Calu3 (cell line): ENCODE measurements at regions not wholly inside any gene's neighbourhood (a gene's known extent, or its start where the extent isn't known, plus 50 kb on each side); places are given as distances from the start of the nearest gene placed in this dataset.
A peak's percentile ranks its signal among the peaks of the same experiment; 100 is the strongest.

Experiments used
- BruUV-seq: library from RNA; stranded (reverse); fragments of 400-500 nt; replicated peaks from 2 replicates; lab custom pipeline; 2021; lab: Mats Ljungman, UMichigan
- CTCF ChIA-PET: fragments of 300-600 bp; sonication (Branson Sonifier 250); formaldehyde crosslinking; loops from one replicate; lab custom pipeline; 2022; ENCODE audit warnings: antibody characterized with exemption; lab: Charles Lee
- DNase-seq: peaks from one replicate; pipeline ENCODE4 v3.0.0; 2022
- H3K27ac Mint-ChIP-seq: one replicate; pipeline ENCODE4 v1.8.0; 2022; ENCODE audit warnings: mixed read lengths; ENCODE audit not compliant: unreplicated experiment
- H3K27me3 Mint-ChIP-seq: one replicate; pipeline ENCODE4 v1.8.0; 2022; ENCODE audit warnings: mixed read lengths; ENCODE audit not compliant: unreplicated experiment
- H3K36me3 Mint-ChIP-seq: one replicate; pipeline ENCODE4 v1.8.0; 2022; ENCODE audit warnings: mild to moderate bottlenecking, moderate library complexity, mixed read lengths; ENCODE audit not compliant: insufficient read depth, unreplicated experiment
- H3K4me1 Mint-ChIP-seq: one replicate; pipeline ENCODE4 v1.8.0; 2022; ENCODE audit warnings: mild to moderate bottlenecking, low read depth, mixed read lengths; ENCODE audit not compliant: unreplicated experiment
- H3K4me3 Mint-ChIP-seq: one replicate; pipeline ENCODE4 v1.8.0; 2022; ENCODE audit warnings: mild to moderate bottlenecking, low read depth, moderate library complexity, mixed read lengths; ENCODE audit not compliant: unreplicated experiment
- H3K9me3 Mint-ChIP-seq: one replicate; pipeline ENCODE4 v1.8.0; 2022; ENCODE audit warnings: low read depth, mixed read lengths; ENCODE audit not compliant: unreplicated experiment
- intact Hi-C: fragments of 100-400 bp; cut with micrococcal nuclease; formaldehyde crosslinking; loops from one replicate; pipeline ENCODE4 v1.10.0; 2022; ENCODE audit not compliant: unreplicated experiment
- TF ChIP-seq, protein P1 (sequence below): fragments of 200-600 bp; IDR thresholded peaks from one replicate; pipeline ENCODE4 v1.8.0; 2022; ENCODE audit warnings: antibody characterized with exemption; ENCODE audit not compliant: unreplicated experiment

- H3K27ac Mint-ChIP-seq, result no peak overlapping the region
- CTCF ChIA-PET, result interaction anchor here (1.0 to 2.2 kb wide), 7 partner anchors 10 to 108 kb away, joined by 3 to 12 read pairs (median 3); no protein-coding TSS in a partner anchor
- no peaks in the 10 kb centered on the region for H3K9me3 Mint-ChIP-seq
- intact Hi-C loops, result loop anchor here (5.0 kb wide), 1 partner anchor 65 kb away; no protein-coding TSS in a partner anchor
- TF ChIP-seq, protein P1, sequence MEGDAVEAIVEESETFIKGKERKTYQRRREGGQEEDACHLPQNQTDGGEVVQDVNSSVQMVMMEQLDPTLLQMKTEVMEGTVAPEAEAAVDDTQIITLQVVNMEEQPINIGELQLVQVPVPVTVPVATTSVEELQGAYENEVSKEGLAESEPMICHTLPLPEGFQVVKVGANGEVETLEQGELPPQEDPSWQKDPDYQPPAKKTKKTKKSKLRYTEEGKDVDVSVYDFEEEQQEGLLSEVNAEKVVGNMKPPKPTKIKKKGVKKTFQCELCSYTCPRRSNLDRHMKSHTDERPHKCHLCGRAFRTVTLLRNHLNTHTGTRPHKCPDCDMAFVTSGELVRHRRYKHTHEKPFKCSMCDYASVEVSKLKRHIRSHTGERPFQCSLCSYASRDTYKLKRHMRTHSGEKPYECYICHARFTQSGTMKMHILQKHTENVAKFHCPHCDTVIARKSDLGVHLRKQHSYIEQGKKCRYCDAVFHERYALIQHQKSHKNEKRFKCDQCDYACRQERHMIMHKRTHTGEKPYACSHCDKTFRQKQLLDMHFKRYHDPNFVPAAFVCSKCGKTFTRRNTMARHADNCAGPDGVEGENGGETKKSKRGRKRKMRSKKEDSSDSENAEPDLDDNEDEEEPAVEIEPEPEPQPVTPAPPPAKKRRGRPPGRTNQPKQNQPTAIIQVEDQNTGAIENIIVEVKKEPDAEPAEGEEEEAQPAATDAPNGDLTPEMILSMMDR, result no peak
- H3K36me3 Mint-ChIP-seq, result no peaks in the 10 kb centered on the region
- DNase-seq, result no peak
- H3K4me3 Mint-ChIP-seq, result no peak overlapping the region
- no TSS peak for BruUV-seq
- H3K4me1 Mint-ChIP-seq, result peaks cover 39% of the 10 kb centered on the region
- no peaks in the 10 kb centered on the region for H3K27me3 Mint-ChIP-seq
Measured at GRCh38 chr1:39106801-39107327, 80.7 kb downstream of the NDUFS5 start.

GRCh38 chr1:39107341-39108290 lies 81.5 kb downstream of the NDUFS5 start:
- H3K27me3 Mint-ChIP-seq, result no peaks in the 10 kb centered on the region
- H3K36me3 Mint-ChIP-seq, result no peaks in the 10 kb centered on the region
- peaks cover 31% of the 10 kb centered on the region for H3K4me1 Mint-ChIP-seq
- intact Hi-C loops, result loop anchor here (5.0 kb wide), 1 partner anchor 65 kb away; no protein-coding TSS in a partner anchor
- BruUV-seq, result TSS peak; percentile 46
- no peak overlapping the region for H3K4me3 Mint-ChIP-seq
- no peak for DNase-seq
- H3K27ac Mint-ChIP-seq, result no peak overlapping the region
- TF ChIP-seq, protein P1, result no peak
- no peaks in the 10 kb centered on the region for H3K9me3 Mint-ChIP-seq
- CTCF ChIA-PET, result interaction anchor here (1.0 to 2.2 kb wide), 6 partner anchors 9 to 104 kb away, joined by 3 to 12 read pairs (median 4); no protein-coding TSS in a partner anchor

- no peak overlapping the region for H3K4me3 Mint-ChIP-seq
- peaks cover 13% of the 10 kb centered on the region for H3K4me1 Mint-ChIP-seq
- H3K9me3 Mint-ChIP-seq, result no peaks in the 10 kb centered on the region
- H3K27ac Mint-ChIP-seq, result no peak overlapping the region
- CTCF ChIA-PET, result interaction anchor here (0.7 kb wide), 1 partner anchor 143 kb away, joined by 3 read pairs; no protein-coding TSS in a partner anchor
- BruUV-seq, result no TSS peak
- DNase-seq, result no peak
- no peaks in the 10 kb centered on the region for H3K36me3 Mint-ChIP-seq
- TF ChIP-seq, protein P1, result no peak
- intact Hi-C loops, result loop anchor here (5.0 kb wide), 1 partner anchor 63 kb away; no protein-coding TSS in a partner anchor
- no peaks in the 10 kb centered on the region for H3K27me3 Mint-ChIP-seq
Measured at GRCh38 chr1:39109644-39110043, 83.5 kb downstream of the NDUFS5 start.

DNA sequence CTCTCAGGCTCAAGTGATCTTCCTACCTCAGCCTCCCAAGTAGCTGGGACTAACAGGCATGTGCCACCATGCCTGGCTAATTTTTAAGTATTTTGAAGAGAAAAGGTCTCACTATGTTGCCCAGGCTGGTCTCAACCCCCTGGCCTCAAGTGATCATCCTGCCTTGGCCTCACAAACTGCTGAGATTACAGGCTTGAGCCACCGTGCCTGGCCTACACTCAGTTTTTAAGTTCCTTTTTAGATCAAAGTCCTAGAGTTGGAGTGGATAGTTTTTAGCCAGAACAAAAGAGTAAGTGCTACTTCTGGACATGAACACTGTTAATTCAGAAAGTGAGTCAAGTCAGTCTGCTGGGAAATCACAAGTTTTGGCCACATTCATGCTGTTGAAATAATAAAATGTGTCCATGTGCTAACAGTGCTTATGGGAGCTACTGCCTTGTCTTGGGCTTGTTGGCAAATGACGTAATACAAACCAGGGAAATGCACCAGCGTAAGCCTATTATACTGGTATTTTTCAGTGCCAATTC lies 84.2 kb downstream of the NDUFS5 start:
- intact Hi-C loops, result no loop called here
- no peak overlapping the region for H3K27ac Mint-ChIP-seq
- H3K9me3 Mint-ChIP-seq, result no peaks in the 10 kb centered on the region
- CTCF ChIA-PET, result interaction anchor here (0.7 to 1.3 kb wide), 3 partner anchors 81 to 143 kb away, joined by 3 read pairs; no protein-coding TSS in a partner anchor
- no peak for DNase-seq
- no peaks in the 10 kb centered on the region for H3K36me3 Mint-ChIP-seq
- no peak overlapping the region for H3K4me3 Mint-ChIP-seq
- TF ChIP-seq, protein P1, result no peak
- BruUV-seq, result no TSS peak
- H3K27me3 Mint-ChIP-seq, result no peaks in the 10 kb centered on the region
- H3K4me1 Mint-ChIP-seq, result peaks cover 9% of the 10 kb centered on the region
